Activated naive CD8-positive, alpha-beta T cell (primary cell): ENCODE measurements at regions not wholly inside any gene's neighbourhood (a gene's known extent, or its start where the extent isn't known, plus 50 kb on each side); places are given as distances from the start of the nearest gene placed in this dataset.

Source experiments
- H3K27ac Mint-ChIP-seq: one replicate; pipeline ENCODE4 v1.8.0; 2021; ENCODE audit warnings: mixed read lengths
- H3K27me3 Mint-ChIP-seq: one replicate; pipeline ENCODE4 v1.8.0; 2021; ENCODE audit warnings: mixed read lengths
- H3K36me3 Mint-ChIP-seq: one replicate; pipeline ENCODE4 v1.8.0; 2021; ENCODE audit warnings: mixed read lengths
- H3K4me1 Mint-ChIP-seq: one replicate; pipeline ENCODE4 v1.8.0; 2021; ENCODE audit warnings: low read depth, mixed read lengths
- H3K4me3 Mint-ChIP-seq: one replicate; pipeline ENCODE4 v1.8.0; 2021; ENCODE audit warnings: mild to moderate bottlenecking, mixed read lengths
- H3K9me3 Mint-ChIP-seq: one replicate; pipeline ENCODE4 v1.8.0; 2021; ENCODE audit warnings: low read depth, mixed read lengths

- H3K27ac Mint-ChIP-seq, result no peak overlapping the region
- no peaks in the 10 kb centered on the region for H3K36me3 Mint-ChIP-seq
- H3K27me3 Mint-ChIP-seq, result no peaks in the 10 kb centered on the region
- H3K4me1 Mint-ChIP-seq, result no peaks in the 10 kb centered on the region
- H3K4me3 Mint-ChIP-seq, result no peak overlapping the region
- no peaks in the 10 kb centered on the region for H3K9me3 Mint-ChIP-seq
These were observed 479.5 kb downstream of the MRPL39 start for GRCh38 chr21:25127811-25128210.

DNA sequence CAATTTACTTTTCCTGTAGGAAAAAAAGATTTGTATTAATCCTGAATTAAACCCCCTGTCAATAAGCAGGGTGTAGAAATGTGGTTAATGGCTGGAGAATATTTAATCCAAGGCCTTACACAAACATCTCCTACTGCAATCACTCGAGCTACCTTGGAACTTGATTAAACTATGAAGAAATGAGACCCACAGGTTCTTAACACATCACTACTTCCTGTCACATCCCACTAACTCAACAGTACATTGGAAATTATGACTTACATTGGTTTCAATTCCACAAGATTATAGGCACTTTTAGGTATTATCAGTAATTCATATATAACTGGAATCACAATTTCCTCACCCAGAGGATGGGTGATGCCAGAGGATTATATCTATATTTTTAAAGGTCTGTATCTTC lies 480.3 kb downstream of the MRPL39 start:
- Mint-ChIP-seq H3K27ac (no peak overlapping the region), H3K4me1 (no peaks in the 10 kb centered on the region), H3K4me3 (no peak overlapping the region), H3K9me3 (no peaks in the 10 kb centered on the region), H3K27me3 (no peaks in the 10 kb centered on the region), H3K36me3 (no peaks in the 10 kb centered on the region)

- Mint-ChIP-seq H3K27ac (no peak overlapping the region), H3K4me1 (no peaks in the 10 kb centered on the region), H3K9me3 (no peaks in the 10 kb centered on the region), H3K36me3 (no peaks in the 10 kb centered on the region), H3K4me3 (no peak overlapping the region), H3K27me3 (no peaks in the 10 kb centered on the region)
These were observed 480.7 kb downstream of the MRPL39 start for GRCh38 chr21:25126564-25126963.

DNA sequence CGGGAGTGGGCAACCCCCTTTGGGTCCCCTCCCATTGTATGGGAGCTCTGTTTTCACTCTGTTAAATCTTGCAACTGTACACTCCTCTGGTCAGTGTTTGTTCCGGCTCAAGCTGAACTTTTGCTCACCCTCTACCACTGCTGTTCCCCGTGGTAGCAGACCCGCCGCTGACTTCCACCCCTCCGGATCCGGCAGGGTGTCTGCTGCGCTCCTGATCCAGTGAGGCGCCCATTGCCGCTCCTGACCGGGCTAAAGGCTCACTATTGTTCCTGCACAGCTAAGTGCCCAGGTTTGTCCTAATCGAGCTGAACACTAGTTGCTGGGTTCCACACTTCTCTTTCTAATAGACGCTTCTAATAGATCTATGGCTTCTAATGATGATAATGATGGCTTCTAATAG lies 488.6 kb downstream of the MRPL39 start:
- H3K27ac Mint-ChIP-seq, result no peak overlapping the region
- H3K27me3 Mint-ChIP-seq, result no peaks in the 10 kb centered on the region
- H3K36me3 Mint-ChIP-seq, result no peaks in the 10 kb centered on the region
- H3K9me3 Mint-ChIP-seq, result peaks cover 13% of the 10 kb centered on the region
- H3K4me3 Mint-ChIP-seq, result no peak overlapping the region
- no peaks in the 10 kb centered on the region for H3K4me1 Mint-ChIP-seq

DNA sequence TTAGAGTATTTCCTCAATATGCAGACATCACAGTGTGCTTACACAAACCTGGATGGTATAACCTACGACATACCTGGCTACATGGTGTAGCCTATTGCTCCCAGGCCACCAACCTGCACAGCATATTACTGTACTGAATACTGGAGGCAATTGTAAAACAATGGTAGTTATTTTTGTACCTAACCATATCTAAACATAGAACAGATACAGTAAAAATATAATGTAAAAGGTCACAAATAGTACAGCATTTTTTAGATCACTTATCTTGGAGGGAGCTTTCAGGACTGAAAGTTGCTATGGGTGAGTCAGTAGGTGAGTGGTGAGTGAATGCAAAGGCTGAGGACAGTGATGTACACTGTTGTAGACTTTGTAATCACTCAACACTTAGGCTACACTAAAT lies 492.3 kb downstream of the MRPL39 start:
- Mint-ChIP-seq H3K27ac (no peak overlapping the region), H3K4me1 (no peaks in the 10 kb centered on the region), H3K9me3 (peaks cover 13% of the 10 kb centered on the region), H3K36me3 (no peaks in the 10 kb centered on the region), H3K27me3 (no peaks in the 10 kb centered on the region), H3K4me3 (no peak overlapping the region)

DNA sequence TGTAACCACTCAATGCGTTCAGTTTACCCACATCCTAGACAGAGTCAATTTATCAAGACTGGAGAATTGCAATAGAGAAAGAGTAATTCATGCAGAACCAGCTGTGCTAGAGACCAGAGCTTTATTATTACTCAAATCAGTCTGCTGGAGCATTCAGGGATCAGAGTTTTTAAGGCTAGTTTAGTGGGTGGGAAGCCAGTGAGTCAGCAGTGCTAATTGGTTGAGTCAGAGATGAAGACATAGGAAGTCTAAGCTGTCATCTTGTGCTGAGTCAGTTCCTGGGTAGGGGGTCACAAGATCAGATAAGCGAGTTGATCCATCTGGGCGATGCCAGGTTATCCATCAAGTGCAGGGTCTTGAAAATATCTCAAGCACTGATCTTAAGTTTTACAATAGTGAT lies 499.6 kb downstream of the MRPL39 start:
- H3K4me3 Mint-ChIP-seq, result no peak overlapping the region
- H3K4me1 Mint-ChIP-seq, result no peaks in the 10 kb centered on the region
- H3K9me3 Mint-ChIP-seq, result no peaks in the 10 kb centered on the region
- no peak overlapping the region for H3K27ac Mint-ChIP-seq
- H3K36me3 Mint-ChIP-seq, result no peaks in the 10 kb centered on the region
- H3K27me3 Mint-ChIP-seq, result peaks cover 2% of the 10 kb centered on the region

GRCh38 chr21:25103500-25104207 lies 503.6 kb downstream of the MRPL39 start:
- H3K4me3 Mint-ChIP-seq, result no peak overlapping the region
- no peaks in the 10 kb centered on the region for H3K9me3 Mint-ChIP-seq
- peaks cover 2% of the 10 kb centered on the region for H3K27me3 Mint-ChIP-seq
- H3K4me1 Mint-ChIP-seq, result no peaks in the 10 kb centered on the region
- no peak overlapping the region for H3K27ac Mint-ChIP-seq
- no peaks in the 10 kb centered on the region for H3K36me3 Mint-ChIP-seq

DNA sequence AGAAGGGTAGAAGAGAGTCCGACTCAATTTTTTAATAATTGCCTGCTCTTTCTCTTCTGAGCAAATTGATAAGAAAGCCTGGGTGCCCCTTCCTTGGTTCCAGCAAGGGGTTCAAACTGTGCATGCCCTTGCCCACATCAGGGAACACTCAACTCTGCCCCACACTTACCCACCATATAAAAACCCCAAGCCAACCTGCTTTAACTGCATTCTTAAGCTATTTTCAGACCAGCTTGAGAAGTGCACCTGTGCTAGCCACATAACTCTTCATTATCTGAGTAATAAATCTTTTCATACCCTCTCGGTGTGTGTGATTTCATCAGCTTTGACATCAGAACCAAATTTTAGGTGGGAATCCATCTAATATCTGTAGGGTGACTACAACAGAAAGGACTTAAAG lies 509.6 kb downstream of the MRPL39 start:
- H3K4me1 Mint-ChIP-seq, result no peaks in the 10 kb centered on the region
- no peaks in the 10 kb centered on the region for H3K36me3 Mint-ChIP-seq
- no peaks in the 10 kb centered on the region for H3K27me3 Mint-ChIP-seq
- H3K27ac Mint-ChIP-seq, result no peak overlapping the region
- peaks cover 4% of the 10 kb centered on the region for H3K9me3 Mint-ChIP-seq
- no peak overlapping the region for H3K4me3 Mint-ChIP-seq

DNA sequence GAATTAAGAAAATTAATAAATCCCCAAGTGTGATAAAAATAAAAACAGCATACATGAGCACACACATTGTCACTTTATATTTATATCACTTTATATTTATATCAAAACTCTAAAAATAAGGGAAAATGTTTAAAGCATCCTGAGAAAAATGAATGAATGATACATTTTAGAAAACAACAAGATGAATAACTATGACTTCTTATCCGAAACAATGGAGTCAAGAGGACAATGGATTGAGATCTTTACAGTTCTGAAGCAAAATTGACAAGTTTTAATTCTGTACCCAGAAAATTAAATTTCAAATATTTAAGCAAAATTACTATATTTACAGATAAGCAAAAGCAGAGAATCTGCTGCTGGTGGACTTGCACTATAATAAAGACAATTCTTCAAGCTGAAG lies 512.6 kb downstream of the MRPL39 start:
- Mint-ChIP-seq H3K27me3 (no peaks in the 10 kb centered on the region), H3K4me3 (no peak overlapping the region), H3K27ac (no peak overlapping the region), H3K36me3 (no peaks in the 10 kb centered on the region), H3K9me3 (peaks cover 9% of the 10 kb centered on the region), H3K4me1 (no peaks in the 10 kb centered on the region)

DNA sequence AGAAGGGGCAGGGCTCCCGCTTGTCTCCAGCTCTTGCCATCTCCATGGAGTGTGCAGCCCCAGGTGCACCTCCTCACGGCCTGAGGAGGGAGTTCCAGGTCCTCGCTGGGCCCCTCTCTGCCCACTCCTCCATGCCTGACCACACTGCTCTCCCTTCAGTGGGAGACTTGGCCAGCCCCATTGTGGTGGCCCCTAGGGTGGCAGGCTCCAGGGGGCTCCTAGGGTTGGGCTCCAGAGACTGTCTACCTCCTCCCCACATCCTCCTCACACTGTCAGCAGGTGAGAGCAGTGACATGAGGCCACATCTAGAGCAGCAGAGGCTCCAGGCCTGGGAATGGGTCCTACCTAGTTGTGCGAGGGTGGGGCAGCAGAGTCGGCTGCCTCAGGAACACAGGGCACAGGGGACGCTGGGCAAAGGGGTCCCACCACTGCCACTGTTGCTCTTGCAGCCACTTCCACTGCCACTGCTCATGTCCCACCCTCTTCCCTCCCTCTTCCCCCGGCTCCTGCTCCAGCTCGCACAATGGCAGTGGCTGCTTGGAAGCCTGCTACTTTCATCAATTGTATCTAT lies 514.8 kb downstream of the MRPL39 start:
- Mint-ChIP-seq H3K4me1 (no peaks in the 10 kb centered on the region), H3K27ac (no peak overlapping the region), H3K36me3 (no peaks in the 10 kb centered on the region), H3K9me3 (peaks cover 9% of the 10 kb centered on the region), H3K27me3 (no peaks in the 10 kb centered on the region), H3K4me3 (no peak overlapping the region)

DNA sequence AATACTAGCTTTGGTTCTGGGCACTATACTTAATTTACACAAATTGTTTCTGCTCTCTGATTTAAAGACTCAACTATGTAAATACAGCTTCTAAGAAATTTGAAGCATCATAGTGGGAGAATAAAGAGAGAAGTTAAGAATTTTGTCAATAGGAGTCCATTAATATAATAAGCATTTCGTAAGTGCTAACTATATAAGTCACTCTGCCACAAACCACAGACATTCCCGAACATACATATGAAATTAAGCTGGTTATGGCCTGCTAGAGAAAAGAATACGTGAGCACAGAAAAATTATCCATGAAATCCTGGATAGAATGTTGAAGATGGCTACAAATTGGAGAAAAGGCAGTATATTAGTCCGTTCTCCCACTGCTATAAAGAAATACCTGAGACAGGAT lies 526.2 kb downstream of the MRPL39 start:
- Mint-ChIP-seq H3K36me3 (no peaks in the 10 kb centered on the region), H3K9me3 (no peaks in the 10 kb centered on the region), H3K4me1 (no peaks in the 10 kb centered on the region), H3K27ac (no peak overlapping the region), H3K4me3 (no peak overlapping the region), H3K27me3 (peaks cover 2% of the 10 kb centered on the region)

GRCh38 chr21:25080661-25081060 lies 526.6 kb downstream of the MRPL39 start:
- Mint-ChIP-seq H3K27ac (no peak overlapping the region), H3K36me3 (no peaks in the 10 kb centered on the region), H3K4me1 (no peaks in the 10 kb centered on the region), H3K27me3 (peaks cover 2% of the 10 kb centered on the region), H3K4me3 (no peak overlapping the region), H3K9me3 (no peaks in the 10 kb centered on the region)

GRCh38 chr21:25080141-25080540 lies 527.1 kb downstream of the MRPL39 start:
- H3K4me1 Mint-ChIP-seq, result no peaks in the 10 kb centered on the region
- H3K9me3 Mint-ChIP-seq, result no peaks in the 10 kb centered on the region
- no peak overlapping the region for H3K4me3 Mint-ChIP-seq
- H3K27ac Mint-ChIP-seq, result no peak overlapping the region
- H3K36me3 Mint-ChIP-seq, result no peaks in the 10 kb centered on the region
- no peaks in the 10 kb centered on the region for H3K27me3 Mint-ChIP-seq

DNA sequence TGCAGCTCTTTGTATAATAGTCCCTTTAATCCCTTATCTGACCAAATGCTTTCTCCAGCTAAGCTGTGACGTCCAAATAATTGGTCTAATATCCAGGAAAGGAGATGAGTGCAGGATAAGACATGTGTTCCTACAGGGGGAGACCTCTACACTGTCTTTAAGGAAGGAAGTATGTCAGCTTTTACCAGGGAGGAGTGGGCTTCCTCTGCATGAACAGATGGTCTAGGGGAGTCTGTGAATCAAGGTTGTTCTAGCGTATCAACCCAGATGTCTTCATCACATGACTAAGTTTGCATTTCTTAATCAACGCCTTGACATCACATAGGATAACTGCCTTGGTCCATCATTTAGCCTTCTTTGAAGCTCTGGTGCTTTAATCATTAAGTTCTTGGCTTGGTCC lies 528.2 kb downstream of the MRPL39 start:
- Mint-ChIP-seq H3K27me3 (no peaks in the 10 kb centered on the region), H3K9me3 (no peaks in the 10 kb centered on the region), H3K27ac (no peak overlapping the region), H3K36me3 (no peaks in the 10 kb centered on the region), H3K4me1 (no peaks in the 10 kb centered on the region), H3K4me3 (no peak overlapping the region)

DNA sequence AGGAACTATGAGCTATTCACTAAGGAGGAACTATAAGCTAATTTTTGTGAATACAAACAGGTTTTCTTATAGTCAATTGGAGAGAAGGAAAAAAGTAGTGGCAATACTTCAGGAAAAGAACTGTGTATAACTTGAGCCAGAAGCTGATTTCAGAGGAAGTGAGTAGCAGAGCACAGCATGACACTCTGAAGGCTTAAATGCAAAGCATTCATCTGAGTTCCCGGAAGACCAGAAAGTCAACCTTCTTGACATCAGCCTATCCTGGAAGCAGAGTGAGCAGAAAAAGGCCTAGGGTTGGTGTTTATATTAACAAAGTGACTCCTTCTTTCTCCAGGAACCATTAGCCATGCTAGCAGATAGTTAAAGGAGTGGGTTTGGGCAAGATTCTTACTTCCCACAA lies 545.2 kb downstream of the MRPL39 start:
- Mint-ChIP-seq H3K9me3 (no peaks in the 10 kb centered on the region), H3K4me3 (no peak overlapping the region), H3K36me3 (no peaks in the 10 kb centered on the region), H3K4me1 (no peaks in the 10 kb centered on the region), H3K27me3 (no peaks in the 10 kb centered on the region), H3K27ac (no peak overlapping the region)

DNA sequence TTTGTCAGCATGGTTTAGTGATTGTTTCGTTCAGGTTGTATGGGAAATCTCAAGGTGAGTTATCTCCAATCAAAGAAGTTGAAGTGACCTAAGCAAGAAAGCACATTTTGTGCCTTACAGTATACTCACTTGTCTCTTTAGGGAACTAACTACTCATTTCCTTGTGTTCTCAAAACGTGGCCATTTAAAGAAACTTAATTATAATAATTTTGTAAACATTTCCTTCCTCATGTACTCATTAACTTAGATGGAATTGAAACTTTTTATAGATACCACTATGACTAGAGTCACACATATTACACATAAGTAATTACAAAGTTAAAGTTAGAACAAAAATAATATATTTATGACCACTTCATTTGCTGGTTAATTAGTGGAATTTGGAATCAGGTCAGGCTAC lies 552.6 kb downstream of the MRPL39 start:
- Mint-ChIP-seq H3K9me3 (no peaks in the 10 kb centered on the region), H3K4me3 (no peak overlapping the region), H3K36me3 (no peaks in the 10 kb centered on the region), H3K27me3 (no peaks in the 10 kb centered on the region), H3K27ac (no peak overlapping the region), H3K4me1 (no peaks in the 10 kb centered on the region)
